Brain microvascular endothelial cell (primary cell): ENCODE measurements at regions not wholly inside any gene's neighbourhood (a gene's known extent, or its start where the extent isn't known, plus 50 kb on each side); places are given as distances from the start of the nearest gene placed in this dataset.
A peak's percentile ranks its signal among the peaks of the same experiment; 100 is the strongest.

Source experiments
- DNase-seq: peaks from one replicate; pipeline ENCODE4 v3.0.0-alpha.2; 2020
- H3K27ac ChIP-seq: fragments of 250-450 bp; sonication (Bioruptor Pico); 2 replicates; pipeline ENCODE4 v1.5.1; 2020; ENCODE audit warnings: mild to moderate bottlenecking, moderate library complexity
- H3K27me3 ChIP-seq: fragments of 250-450 bp; sonication (Bioruptor Pico); replicated peaks from 2 replicates; pipeline ENCODE4 v1.5.1; 2020; ENCODE audit warnings: mild to moderate bottlenecking
- H3K36me3 ChIP-seq: fragments of 250-450 bp; sonication (Bioruptor Pico); replicated peaks from 2 replicates; pipeline ENCODE4 v1.5.1; 2020; ENCODE audit warnings: mild to moderate bottlenecking
- H3K4me3 ChIP-seq: 2 replicates; pipeline ENCODE4 v1.5.1; 2011; ENCODE audit warnings: low read depth, mild to moderate bottlenecking, control low read depth, low read length, moderate library complexity
- CTCF ChIP-seq: IDR thresholded peaks from 2 replicates; pipeline ENCODE4 v1.5.1; 2011; ENCODE audit warnings: low read depth, mild to moderate bottlenecking, moderate library complexity, low read length, control low read depth, inconsistent platforms; ENCODE audit errors: missing control alignments
- in situ Hi-C: cut with HindIII; loops from 2 replicates; pipeline ENCODE4 v1.10.0; 2017; ENCODE audit warnings: low sequenced_read_pairs, low pct_ligation_motif_present

- Histone ChIP-seq H3K36me3 (no peaks in the 10 kb centered on the region), H3K27me3 (no peaks in the 10 kb centered on the region), H3K4me3 (no peak overlapping the region), H3K27ac (no peak overlapping the region)
- peak; percentile 1 for DNase-seq
- no peak for TF ChIP-seq CTCF
- in situ Hi-C loops = no loop called here
These were observed 2135.9 kb downstream of the ARAP2 start for GRCh38 chr4:34108391-34108790.

- no peak for TF ChIP-seq CTCF
- Histone ChIP-seq H3K27ac (no peak overlapping the region), H3K27me3 (no peaks in the 10 kb centered on the region), H3K4me3 (no peak overlapping the region), H3K36me3 (no peaks in the 10 kb centered on the region)
- in situ Hi-C loops = no loop called here
- no peak for DNase-seq
These were observed 2131.7 kb downstream of the ARAP2 start for GRCh38 chr4:34112573-34112972.

GRCh38 chr4:34138385-34138784 lies 2105.9 kb downstream of the ARAP2 start:
- no peaks in the 10 kb centered on the region for H3K27me3 ChIP-seq
- no peaks in the 10 kb centered on the region for H3K36me3 ChIP-seq
- DNase-seq = no peak
- no peak overlapping the region for H3K27ac ChIP-seq
- H3K4me3 ChIP-seq = no peak overlapping the region
- in situ Hi-C loops = no loop called here
- TF ChIP-seq CTCF = no peak

GRCh38 chr4:34139346-34139745 lies 2105.0 kb downstream of the ARAP2 start:
- no peaks in the 10 kb centered on the region for H3K36me3 ChIP-seq
- no peaks in the 10 kb centered on the region for H3K27me3 ChIP-seq
- H3K27ac ChIP-seq = no peak overlapping the region
- DNase-seq = no peak
- no peak for TF ChIP-seq CTCF
- in situ Hi-C loops = no loop called here
- H3K4me3 ChIP-seq = no peak overlapping the region

- in situ Hi-C loops = no loop called here
- H3K36me3 ChIP-seq = no peaks in the 10 kb centered on the region
- no peak for TF ChIP-seq CTCF
These were observed 2095.9 kb downstream of the ARAP2 start for GRCh38 chr4:34148322-34148908.

GRCh38 chr4:34157547-34157946 lies 2086.8 kb downstream of the ARAP2 start:
- H3K27me3 ChIP-seq = no peaks in the 10 kb centered on the region
- no peaks in the 10 kb centered on the region for H3K36me3 ChIP-seq
- H3K27ac ChIP-seq = no peak overlapping the region
- no peak for DNase-seq
- TF ChIP-seq CTCF = no peak
- no peak overlapping the region for H3K4me3 ChIP-seq
- in situ Hi-C loops = no loop called here

More at GRCh38 chr4:34148322-34148908, 2095.9 kb downstream of the ARAP2 start:
- DNase-seq = no peak
- H3K4me3 ChIP-seq = no peak overlapping the region
- no peak overlapping the region for H3K27ac ChIP-seq
- H3K27me3 ChIP-seq = no peaks in the 10 kb centered on the region
